ENCODE measurements at regions not wholly inside any gene's neighbourhood (a gene's known extent, or its start where the extent isn't known, plus 50 kb on each side); places are given as distances from the start of the nearest gene placed in this dataset.
"Not testable (repeated sequence)": the region's sequence is repeated elsewhere in the genome, so short reads cannot be mapped to it uniquely, and the experiment has no call there.

GRCh38 chr13:67554286-67554685 is 324.1 kb upstream of the PCDH9 start:
- ATAC-seq, result no peak
- no peak for DNase-seq

GRCh38 chr13:67549331-67549730 is 319.2 kb upstream of the PCDH9 start:
- DNase-seq (no peak), ATAC-seq (no peak)

GRCh38 chr13:67538906-67539305 is 308.8 kb upstream of the PCDH9 start:
- ATAC-seq (no peak), DNase-seq (no peak)

GRCh38 chr13:67520886-67521285 is 290.8 kb upstream of the PCDH9 start:
- DNase-seq (no peak), ATAC-seq (no peak)

- DNase-seq (no peak), ATAC-seq (no peak)
Observed at GRCh38 chr13:67519356-67519755, 289.2 kb upstream of the PCDH9 start.

GRCh38 chr13:67518785-67519184 is 288.6 kb upstream of the PCDH9 start:
- DNase-seq, result no peak
- ATAC-seq, result no peak

GRCh38 chr13:67515895-67516294 is 285.8 kb upstream of the PCDH9 start:
- no peak for ATAC-seq
- DNase-seq, result no peak

GRCh38 chr13:67509018-67509417 is 278.9 kb upstream of the PCDH9 start:
- DNase-seq, result no peak
- ATAC-seq, result no peak

GRCh38 chr13:67508275-67508674 is 278.1 kb upstream of the PCDH9 start:
- ATAC-seq, DNase-seq: not testable (repeated sequence)

- DNase-seq (no peak), ATAC-seq (no peak)
Observed at GRCh38 chr13:67506407-67506806, 276.3 kb upstream of the PCDH9 start.

- ATAC-seq (no peak), DNase-seq (no peak)
Observed at GRCh38 chr13:67505376-67505775, 275.2 kb upstream of the PCDH9 start.

- DNase-seq (no peak), ATAC-seq (no peak)
Observed at GRCh38 chr13:67498948-67499347, 268.8 kb upstream of the PCDH9 start.

- DNase-seq (no peak), ATAC-seq (no peak)
Observed at GRCh38 chr13:67493835-67494234, 263.7 kb upstream of the PCDH9 start.

- DNase-seq (no peak), ATAC-seq (no peak)
Observed at GRCh38 chr13:67489016-67489415, 258.9 kb upstream of the PCDH9 start.

GRCh38 chr13:67481445-67481844 is 251.3 kb upstream of the PCDH9 start:
- DNase-seq (no peak), ATAC-seq (no peak)

GRCh38 chr13:67474115-67474514 is 244.0 kb upstream of the PCDH9 start:
- ATAC-seq (no peak), DNase-seq (no peak)

- ATAC-seq, result no peak
- DNase-seq, result no peak
Observed at GRCh38 chr13:67469623-67470022, 239.5 kb upstream of the PCDH9 start.

GRCh38 chr13:67466569-67466968 is 236.4 kb upstream of the PCDH9 start:
- ATAC-seq (no peak), DNase-seq (no peak)

- DNase-seq, result no peak
- ATAC-seq, result no peak
Observed at GRCh38 chr13:67464154-67464553, 234.0 kb upstream of the PCDH9 start.

- DNase-seq, result no peak
- no peak for ATAC-seq
Observed at GRCh38 chr13:67462098-67462497, 232.0 kb upstream of the PCDH9 start.

GRCh38 chr13:67452526-67452925 is 222.4 kb upstream of the PCDH9 start:
- ATAC-seq, DNase-seq: not testable (repeated sequence)

- DNase-seq (no peak), ATAC-seq (no peak)
Observed at GRCh38 chr13:67445436-67445835, 215.3 kb upstream of the PCDH9 start.

- no peak for DNase-seq
Observed at GRCh38 chr13:67443923-67444322, 213.8 kb upstream of the PCDH9 start.

GRCh38 chr13:67440236-67440975 is 210.3 kb upstream of the PCDH9 start:
- DNase-seq, result no peak

More at GRCh38 chr13:67443923-67444322, 213.8 kb upstream of the PCDH9 start:
- ATAC-seq, result no peak

More at GRCh38 chr13:67440236-67440975, 210.3 kb upstream of the PCDH9 start:
- ATAC-seq, result no peak
